HG02973 (cell line): ENCODE measurements at regions not wholly inside any gene's neighbourhood (a gene's known extent, or its start where the extent isn't known, plus 50 kb on each side); places are given as distances from the start of the nearest gene placed in this dataset.

Source experiments
- ATAC-seq: cut with Tn5 transposase; IDR thresholded peaks from one replicate; pipeline ENCODE4 v1.9.1; 2021; ENCODE audit warnings: moderate library complexity; ENCODE audit not compliant: unreplicated experiment

DNA sequence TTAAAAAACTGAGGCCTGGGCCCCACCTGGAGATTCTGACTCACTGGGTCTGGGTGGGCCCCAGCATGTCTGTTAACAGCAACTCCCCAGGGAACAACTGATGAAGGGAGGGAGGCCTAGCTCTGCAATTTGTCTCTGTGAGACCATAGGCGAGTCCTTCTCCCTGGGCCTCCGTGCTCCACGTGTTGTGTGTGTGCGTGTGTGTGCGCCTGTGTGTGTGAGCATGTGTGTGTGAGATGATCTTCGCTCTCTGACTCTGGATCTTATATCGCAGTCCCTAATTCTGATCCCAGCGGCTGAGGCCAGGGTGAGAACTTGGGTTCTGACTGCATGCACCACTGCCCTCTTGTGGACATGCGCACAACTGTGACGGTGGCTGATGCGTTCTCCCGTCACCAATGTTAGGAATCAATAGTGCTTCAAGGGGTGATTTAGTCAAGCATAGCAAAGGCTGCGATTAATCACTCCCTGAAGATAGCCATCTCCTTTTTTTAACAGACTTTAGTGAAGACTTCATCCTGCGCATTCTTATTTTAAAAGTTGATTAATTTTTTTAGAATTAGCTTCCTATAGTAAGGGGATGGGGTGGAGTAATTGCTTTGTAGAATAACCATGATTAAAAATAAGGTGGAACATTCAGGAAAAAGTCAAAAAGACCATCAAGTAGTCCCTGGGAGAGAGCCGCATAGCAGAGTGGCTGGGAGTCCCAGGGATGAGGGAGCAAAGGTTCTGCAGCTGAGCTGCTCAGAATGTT is 62.4 kb upstream of the USP24 start:
- ATAC-seq = peak; percentile 88

- ATAC-seq = no peak
These were observed 61.7 kb upstream of the USP24 start for GRCh38 chr1:55276671-55277376.

GRCh38 chr1:55275941-55276341 is 60.8 kb upstream of the USP24 start:
- ATAC-seq = no peak

DNA sequence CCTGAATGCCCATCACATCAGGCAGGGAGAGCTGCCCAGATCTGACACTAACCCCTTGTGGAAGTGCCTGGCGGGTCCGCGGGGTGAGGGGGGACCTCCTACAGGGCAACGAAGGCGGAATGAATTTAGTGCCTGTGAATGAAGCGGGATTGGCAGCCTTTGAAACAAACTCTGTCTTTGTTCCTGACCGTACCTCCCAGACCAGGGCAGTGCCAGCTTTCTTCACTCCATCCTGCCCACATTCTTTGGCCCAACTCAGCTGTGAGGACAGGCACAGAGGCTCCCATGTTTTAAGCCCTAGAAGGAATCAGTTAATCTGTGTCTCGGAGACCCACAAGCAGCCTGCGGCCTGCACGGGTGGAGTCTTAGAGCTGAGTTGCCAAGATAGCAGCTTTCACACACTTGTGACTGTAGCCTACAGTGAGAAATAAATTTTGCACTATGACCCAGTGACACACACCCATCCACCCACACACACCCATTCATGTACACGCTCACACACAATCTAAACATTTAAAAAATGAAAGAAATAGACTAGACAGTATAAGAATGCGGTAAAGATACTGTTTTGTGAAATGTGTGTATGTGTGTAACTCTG is 60.1 kb upstream of the USP24 start:
- ATAC-seq = no peak

DNA sequence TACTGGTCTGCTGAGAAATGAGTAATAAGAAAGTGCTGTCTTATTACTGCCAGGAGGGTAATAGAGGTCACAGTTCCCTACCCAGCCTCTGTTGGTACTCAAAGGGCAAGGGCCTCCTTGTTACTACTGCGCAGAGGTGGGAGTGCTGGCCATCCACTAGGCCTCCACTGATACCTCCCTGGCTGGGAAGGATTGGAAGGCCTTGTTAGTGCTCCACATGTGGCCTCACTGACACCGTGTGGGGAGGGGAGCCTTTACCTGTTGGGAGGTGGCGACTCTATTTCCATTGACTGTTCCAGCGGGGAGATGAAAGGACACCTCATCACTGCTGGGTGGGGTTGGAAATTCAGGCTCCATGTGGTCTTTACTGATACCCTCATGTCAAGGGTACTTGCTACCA is 57.8 kb upstream of the USP24 start:
- no peak for ATAC-seq
